Endothelial cell (in vitro differentiated cells): ENCODE measurements at regions not wholly inside any gene's neighbourhood (a gene's known extent, or its start where the extent isn't known, plus 50 kb on each side); places are given as distances from the start of the nearest gene placed in this dataset.

Experiments used
- DNase-seq: peaks from one replicate; pipeline ENCODE4 v3.0.0; 2021; ENCODE audit warnings: low spot score
- H3K27ac Mint-ChIP-seq: one replicate; pipeline ENCODE4 v1.8.0; 2021; ENCODE audit warnings: mixed read lengths, inconsistent platforms; ENCODE audit not compliant: unreplicated experiment
- H3K27me3 Mint-ChIP-seq: one replicate; pipeline ENCODE4 v1.8.0; 2021; ENCODE audit warnings: mild to moderate bottlenecking, moderate library complexity, mixed read lengths, inconsistent platforms; ENCODE audit not compliant: unreplicated experiment
- H3K36me3 Mint-ChIP-seq: one replicate; pipeline ENCODE4 v1.8.0; 2021; ENCODE audit warnings: mild to moderate bottlenecking, low read depth, mixed read lengths, inconsistent platforms; ENCODE audit not compliant: unreplicated experiment
- H3K4me1 Mint-ChIP-seq: one replicate; pipeline ENCODE4 v1.8.0; 2021; ENCODE audit warnings: mild to moderate bottlenecking, mixed read lengths, inconsistent platforms; ENCODE audit not compliant: unreplicated experiment
- H3K4me3 Mint-ChIP-seq: one replicate; pipeline ENCODE4 v1.8.0; 2021; ENCODE audit warnings: mild to moderate bottlenecking, mixed read lengths, inconsistent platforms; ENCODE audit not compliant: unreplicated experiment
- H3K9me3 Mint-ChIP-seq: one replicate; pipeline ENCODE4 v1.8.0; 2021; ENCODE audit warnings: mixed read lengths, inconsistent platforms; ENCODE audit not compliant: unreplicated experiment
- CTCF ChIP-seq: fragments of 200-600 bp; sonication (generic); IDR thresholded peaks from one replicate; pipeline ENCODE4 v1.5.0; 2021; ENCODE audit warnings: antibody characterized with exemption; ENCODE audit not compliant: unreplicated experiment

DNA sequence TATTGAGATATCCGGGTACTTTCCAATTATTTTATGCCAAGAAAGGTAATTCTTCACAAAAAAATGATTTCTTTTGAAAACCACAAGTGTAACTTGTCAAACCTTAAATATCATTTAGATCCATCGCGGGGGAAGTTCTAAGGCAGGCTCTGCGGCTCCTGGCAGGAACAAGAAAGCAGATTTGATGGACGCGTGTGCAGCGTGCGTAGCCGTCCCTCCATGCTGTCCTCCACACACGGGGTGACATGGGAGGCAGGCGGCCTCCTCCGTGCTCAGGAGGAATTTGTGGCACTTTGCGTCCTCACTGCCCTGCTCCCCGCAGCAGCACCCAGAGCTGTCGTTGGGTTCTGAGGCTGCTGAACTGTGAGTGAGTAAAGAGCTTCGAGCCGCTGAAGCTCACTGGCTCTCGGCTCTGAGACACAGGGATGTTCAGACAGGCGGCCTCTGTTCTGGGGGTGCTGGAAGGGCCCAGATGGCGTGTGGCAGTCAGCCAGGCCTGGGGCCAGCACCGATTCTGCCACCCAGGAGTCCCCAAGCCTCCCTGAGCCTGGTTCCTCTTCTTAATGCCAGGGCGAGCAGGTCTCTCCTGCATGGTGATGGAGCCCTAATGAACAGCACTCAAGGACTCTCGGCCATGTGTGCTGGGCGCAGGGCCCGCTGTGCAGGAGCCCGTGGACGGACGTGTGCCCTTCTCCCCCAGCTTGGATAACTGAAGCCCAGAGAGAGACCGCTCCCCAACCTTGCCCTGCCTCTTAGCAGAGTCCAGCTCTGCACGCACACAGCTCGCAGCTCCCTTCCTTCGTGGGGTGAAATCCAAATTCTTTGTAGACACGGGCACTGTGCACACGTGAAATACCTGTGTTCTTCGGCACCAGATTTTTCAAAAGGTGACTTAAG is 185.4 kb upstream of the SHH start:
- TF ChIP-seq CTCF: no peak
- no peaks in the 10 kb centered on the region for H3K9me3 Mint-ChIP-seq
- no peak overlapping the region for H3K27ac Mint-ChIP-seq
- H3K4me1 Mint-ChIP-seq: peaks cover 4% of the 10 kb centered on the region
- no peak for DNase-seq
- peaks cover 7% of the 10 kb centered on the region for H3K27me3 Mint-ChIP-seq
- H3K4me3 Mint-ChIP-seq: no peak overlapping the region
- H3K36me3 Mint-ChIP-seq: no peaks in the 10 kb centered on the region

- Mint-ChIP-seq H3K27ac (no peak overlapping the region), H3K9me3 (no peaks in the 10 kb centered on the region), H3K4me3 (no peak overlapping the region), H3K4me1 (peaks cover 4% of the 10 kb centered on the region), H3K27me3 (peaks cover 7% of the 10 kb centered on the region), H3K36me3 (no peaks in the 10 kb centered on the region)
- no peak for TF ChIP-seq CTCF
- no peak for DNase-seq
Observed at GRCh38 chr7:155996718-155997280, 184.5 kb upstream of the SHH start.

DNA sequence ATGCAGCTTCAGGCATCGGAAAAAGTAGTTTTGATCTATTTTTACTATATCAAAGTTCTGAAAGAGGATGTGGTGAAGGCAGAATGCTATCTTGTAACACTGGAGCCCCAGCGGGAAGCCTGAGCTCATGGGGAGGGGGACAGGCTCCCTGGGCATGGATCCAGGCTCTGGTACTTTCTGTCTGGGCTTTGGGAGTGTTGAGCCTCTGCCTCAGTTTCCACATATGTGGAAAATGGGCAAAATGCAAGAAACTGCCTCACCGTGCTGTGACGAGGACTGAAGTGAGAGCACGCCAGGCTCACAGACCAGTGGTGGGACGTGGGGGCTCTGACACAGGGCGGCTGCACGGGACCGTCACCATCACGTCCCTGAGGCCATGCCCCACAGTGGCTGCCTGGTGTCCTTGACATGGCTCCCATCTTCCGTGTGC is 182.9 kb upstream of the SHH start:
- Mint-ChIP-seq H3K4me3 (no peak overlapping the region), H3K9me3 (no peaks in the 10 kb centered on the region), H3K27me3 (peaks cover 6% of the 10 kb centered on the region), H3K27ac (no peak overlapping the region), H3K4me1 (peaks cover 4% of the 10 kb centered on the region), H3K36me3 (no peaks in the 10 kb centered on the region)
- no peak for TF ChIP-seq CTCF
- no peak for DNase-seq

GRCh38 chr7:155994279-155994811 is 182.1 kb upstream of the SHH start:
- no peak for TF ChIP-seq CTCF
- Mint-ChIP-seq H3K9me3 (no peaks in the 10 kb centered on the region), H3K36me3 (no peaks in the 10 kb centered on the region), H3K4me1 (peaks cover 4% of the 10 kb centered on the region), H3K27ac (no peak overlapping the region), H3K27me3 (peaks cover 8% of the 10 kb centered on the region), H3K4me3 (no peak overlapping the region)
- DNase-seq: no peak
